ENCODE measurements at regions not wholly inside any gene's neighbourhood (a gene's known extent, or its start where the extent isn't known, plus 50 kb on each side); places are given as distances from the start of the nearest gene placed in this dataset.

DNA sequence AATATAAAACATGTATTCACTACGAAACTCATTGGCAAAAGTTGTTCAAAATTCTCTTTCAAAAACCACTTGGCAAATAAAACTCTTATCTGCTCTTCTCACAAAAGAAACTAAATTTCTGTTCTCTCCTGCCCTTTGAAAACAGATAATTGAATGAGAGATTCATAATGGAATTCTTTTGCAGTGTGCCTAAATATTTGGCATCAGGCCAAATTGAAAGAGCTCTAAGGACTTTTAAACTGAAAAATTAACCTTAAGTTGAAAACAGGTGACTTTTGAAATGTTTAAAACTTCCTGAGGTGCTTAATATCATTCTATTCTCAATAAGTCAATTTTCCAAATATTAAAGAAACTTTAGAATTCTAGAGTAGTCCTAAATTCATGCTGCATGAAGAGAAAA lies 136.4 kb downstream of the FSCB start:
- Histone ChIP-seq H3K4me2 (no peak overlapping the region), H3K27ac (ENCODE audit: low read depth in 2 of 2, low read length in 1 of 2) (no peak overlapping the region), H3K9me2 (no peaks in the 10 kb centered on the region), H3K79me2 (ENCODE audit: insufficient read depth) (no peaks in the 10 kb centered on the region), H3K36me3 (replicated peaks in 1 of 2; ENCODE audit: control insufficient read depth in 1 of 2, insufficient read depth in 2 of 2, low read length in 1 of 2) (no peaks in the 10 kb centered on the region), H2AFZ (ENCODE audit: low read depth) (no peak overlapping the region), H3F3A (replicated peaks; ENCODE audit: insufficient read depth) (no peaks in the 10 kb centered on the region), H3K4me3 (ENCODE audit: low read depth in 2 of 2, low read length in 1 of 2) (no peak overlapping the region), H3K27me3 (ENCODE audit: insufficient read depth) (no peaks in the 10 kb centered on the region), H4K20me1 (ENCODE audit: insufficient read depth) (no peaks in the 10 kb centered on the region), H3K4me1 (ENCODE audit: control insufficient read depth in 1 of 2, insufficient read depth in 2 of 2, low read depth in 1 of 2, low read length in 1 of 2) (no peaks in the 10 kb centered on the region; a peak in 1 of 4 replicates), H3K9ac (no peak overlapping the region), H3K9me3 (no peaks in the 10 kb centered on the region)
- CTCF ChIA-PET: no interaction called here
- POLR2A ChIA-PET: no interaction called here
- TF ChIP-seq TCF12 (IDR thresholded peaks at IDR 0.05): no peak
- TF ChIP-seq, protein P1, sequence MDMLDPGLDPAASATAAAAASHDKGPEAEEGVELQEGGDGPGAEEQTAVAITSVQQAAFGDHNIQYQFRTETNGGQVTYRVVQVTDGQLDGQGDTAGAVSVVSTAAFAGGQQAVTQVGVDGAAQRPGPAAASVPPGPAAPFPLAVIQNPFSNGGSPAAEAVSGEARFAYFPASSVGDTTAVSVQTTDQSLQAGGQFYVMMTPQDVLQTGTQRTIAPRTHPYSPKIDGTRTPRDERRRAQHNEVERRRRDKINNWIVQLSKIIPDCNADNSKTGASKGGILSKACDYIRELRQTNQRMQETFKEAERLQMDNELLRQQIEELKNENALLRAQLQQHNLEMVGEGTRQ (IDR thresholded peaks at IDR 0.05; ENCODE audit: borderline replicate concordance, low read depth, low read length): no peak
- TF ChIP-seq YY1 (IDR thresholded peaks at IDR 0.05; ENCODE audit: low read depth): no peak
- TF ChIP-seq EP300 (IDR thresholded peaks at IDR 0.05; ENCODE audit: borderline replicate concordance in 1 of 2, low read depth in 1 of 2, low read length in 1 of 2): no peak
- 9% methylated on average over 1 of the region's 1 CpG for WGBS (ENCODE audit: low lambda C conversion rate)
- no peak for DNase-seq

DNA sequence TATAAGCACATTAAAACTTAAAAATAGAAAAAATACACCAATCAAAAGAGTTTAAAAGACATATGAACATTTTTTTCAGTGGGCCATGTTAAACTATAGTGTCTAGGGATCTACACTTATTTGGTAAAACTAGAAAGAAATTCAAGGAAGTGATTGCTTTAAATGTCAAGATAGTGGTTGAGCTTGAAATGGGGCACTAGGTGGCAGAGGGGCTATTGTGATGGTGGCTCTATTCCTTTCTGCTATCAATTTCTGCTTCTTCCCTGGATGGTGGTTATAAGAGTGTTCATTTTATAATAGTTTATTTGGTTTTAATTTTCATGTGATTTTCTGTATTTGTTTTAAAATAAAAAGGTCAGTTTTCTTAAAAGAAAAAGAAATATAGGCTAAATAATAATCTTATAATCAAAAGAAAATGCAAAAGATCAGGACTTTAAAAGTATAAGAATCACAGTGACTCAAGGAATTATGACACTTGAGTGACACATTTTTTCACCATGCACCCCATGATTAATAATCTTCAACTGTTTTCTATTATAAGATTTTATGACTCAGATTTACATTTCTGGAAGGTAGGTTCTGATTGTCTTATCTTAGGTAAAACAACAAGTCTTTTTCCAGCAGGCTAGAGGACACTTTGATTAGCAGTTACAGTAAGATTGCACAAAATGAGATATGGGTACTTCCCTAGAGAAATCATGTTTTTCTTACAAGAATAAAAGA lies 137.5 kb downstream of the FSCB start:
- no peak overlapping the region for H3K4me2 ChIP-seq
- no peak overlapping the region for H2AFZ ChIP-seq (ENCODE audit: low read depth)
- DNase-seq: no peak
- H3K27ac ChIP-seq (ENCODE audit: low read depth in 2 of 2, low read length in 1 of 2): no peak overlapping the region
- ChIA-PET POLR2A (no interaction called here), CTCF (no interaction called here)
- no peaks in the 10 kb centered on the region for H3K9me3 ChIP-seq
- H3K4me1 ChIP-seq (ENCODE audit: control insufficient read depth in 1 of 2, insufficient read depth in 2 of 2, low read depth in 1 of 2, low read length in 1 of 2): no peaks in the 10 kb centered on the region; a peak in 1 of 4 replicates
- H3K36me3 ChIP-seq (replicated peaks in 1 of 2; ENCODE audit: control insufficient read depth in 1 of 2, insufficient read depth in 2 of 2, low read length in 1 of 2): no peaks in the 10 kb centered on the region
- no peaks in the 10 kb centered on the region for H4K20me1 ChIP-seq (ENCODE audit: insufficient read depth)
- H3K9me2 ChIP-seq: no peaks in the 10 kb centered on the region
- H3K79me2 ChIP-seq (ENCODE audit: insufficient read depth): no peaks in the 10 kb centered on the region
- H3K27me3 ChIP-seq (ENCODE audit: insufficient read depth): no peaks in the 10 kb centered on the region
- H3K9ac ChIP-seq: no peak overlapping the region
- H3K4me3 ChIP-seq (ENCODE audit: low read depth in 2 of 2, low read length in 1 of 2): no peak overlapping the region
- TF ChIP-seq FOXJ3 (CRISPR knock-in tag; IDR thresholded peaks at IDR 0.05): no peak
- no peak for TF ChIP-seq SMC3 (IDR thresholded peaks at IDR 0.05; ENCODE audit: low read depth, low read length)
- no peak for TF ChIP-seq SIN3A (IDR thresholded peaks at IDR 0.05; ENCODE audit: borderline replicate concordance, low read depth, low read length)
- TF ChIP-seq, protein P2, sequence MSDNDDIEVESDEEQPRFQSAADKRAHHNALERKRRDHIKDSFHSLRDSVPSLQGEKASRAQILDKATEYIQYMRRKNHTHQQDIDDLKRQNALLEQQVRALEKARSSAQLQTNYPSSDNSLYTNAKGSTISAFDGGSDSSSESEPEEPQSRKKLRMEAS (IDR thresholded peaks at IDR 0.05; ENCODE audit: low read depth): no peak
- TF ChIP-seq GATA2 (CRISPR knock-in tag; IDR thresholded peaks at IDR 0.05): no peak
- no peak for TF ChIP-seq CHD2 (IDR thresholded peaks at IDR 0.05; ENCODE audit: low read length, partially characterized antibody)
- no peak for TF ChIP-seq TAF1 (IDR thresholded peaks at IDR 0.05; ENCODE audit: borderline replicate concordance, low read depth, low read length)
- TF ChIP-seq, protein P3, sequence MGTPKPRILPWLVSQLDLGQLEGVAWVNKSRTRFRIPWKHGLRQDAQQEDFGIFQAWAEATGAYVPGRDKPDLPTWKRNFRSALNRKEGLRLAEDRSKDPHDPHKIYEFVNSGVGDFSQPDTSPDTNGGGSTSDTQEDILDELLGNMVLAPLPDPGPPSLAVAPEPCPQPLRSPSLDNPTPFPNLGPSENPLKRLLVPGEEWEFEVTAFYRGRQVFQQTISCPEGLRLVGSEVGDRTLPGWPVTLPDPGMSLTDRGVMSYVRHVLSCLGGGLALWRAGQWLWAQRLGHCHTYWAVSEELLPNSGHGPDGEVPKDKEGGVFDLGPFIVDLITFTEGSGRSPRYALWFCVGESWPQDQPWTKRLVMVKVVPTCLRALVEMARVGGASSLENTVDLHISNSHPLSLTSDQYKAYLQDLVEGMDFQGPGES (IDR thresholded peaks at IDR 0.05; ENCODE audit: low read depth, low read length): no peak
- no peak for TF ChIP-seq ELF1 (IDR thresholded peaks at IDR 0.05)
- TF ChIP-seq NRF1 (IDR thresholded peaks at IDR 0.05; ENCODE audit: low read depth, low read length): no peak
- no peak for TF ChIP-seq EZH2phosphoT487 (IDR thresholded peaks at IDR 0.05; ENCODE audit: borderline replicate concordance, low read depth)
- no peak for TF ChIP-seq TCF12 (IDR thresholded peaks at IDR 0.05)
- H3F3A ChIP-seq (replicated peaks; ENCODE audit: insufficient read depth): no peaks in the 10 kb centered on the region

Data from SK-N-SH (cell line).